ENCODE measurements at regions not wholly inside any gene's neighbourhood (a gene's known extent, or its start where the extent isn't known, plus 50 kb on each side); places are given as distances from the start of the nearest gene placed in this dataset.

DNA sequence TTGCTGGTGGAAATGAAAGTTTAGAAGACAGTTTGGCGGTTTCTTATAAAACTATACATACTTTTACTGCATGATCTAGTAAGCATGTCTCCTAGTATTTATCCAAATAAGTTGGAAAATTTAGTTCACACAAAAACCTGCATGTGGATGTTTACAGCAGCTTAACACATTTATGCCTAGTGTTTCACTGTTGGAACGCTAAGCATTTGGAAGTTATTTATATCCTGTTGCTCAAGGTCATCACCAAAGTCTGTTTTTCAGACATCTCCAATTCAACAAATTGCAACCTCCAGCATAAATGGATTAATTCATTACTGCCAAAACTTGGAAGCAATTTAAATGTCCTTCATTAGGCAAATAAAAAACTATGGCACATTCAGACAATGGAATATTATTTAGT, 461.8 kb downstream of the SUCLA2 start:
- H3K18ac ChIP-seq (ENCODE audit: low read depth, low read length): no peak overlapping the region
- H3K14ac ChIP-seq (replicated peaks; ENCODE audit: low read depth, low read length): no peak overlapping the region
- H2AFZ ChIP-seq (replicated peaks; ENCODE audit: low read length, poor library complexity): no peak overlapping the region
- H3K79me1 ChIP-seq (ENCODE audit: low read depth in 1 of 2, low read length in 2 of 2): no peaks in the 10 kb centered on the region
- 50% methylated on average over 1 of the region's 2 CpGs; no CpG with 5 or more reads in 1 of the 2 experiments for WGBS, 2 experiments (ENCODE audit: extremely low coverage in 2 of 2, insufficient read length in 1 of 2)
- ChIA-PET POLR2A (ENCODE audit: unreplicated experiment) (no interaction called here), CTCF (no interaction called here)
- H2BK20ac ChIP-seq (ENCODE audit: low read depth, low read length): no peak overlapping the region
- H3K9me1 ChIP-seq (ENCODE audit: insufficient read depth, low read length): no peaks in the 10 kb centered on the region
- no TSS peak for BruUV-seq (replicated peaks)
- H4K20me1 ChIP-seq (ENCODE audit: insufficient read depth, low read length): no peaks in the 10 kb centered on the region
- no peaks in the 10 kb centered on the region for H3K36me3 ChIP-seq (ENCODE audit: control insufficient read depth, insufficient read depth, low read length)
- TF ChIP-seq MAZ (IDR thresholded peaks at IDR 0.05; ENCODE audit: borderline replicate concordance, low read depth, low read length) (no peak), CHD1 (IDR thresholded peaks at IDR 0.05; ENCODE audit: low read depth, low read length) (no peak), BHLHE40 (IDR thresholded peaks at IDR 0.05; ENCODE audit: low read depth, low read length) (no peak), RAD21 (IDR thresholded peaks at IDR 0.05; ENCODE audit: low read length) (no peak), MAFK (IDR thresholded peaks at IDR 0.05; ENCODE audit: low read depth, low read length) (no peak), POLR2A (IDR thresholded peaks at IDR 0.05; ENCODE audit: low read depth, low read length) (no peak)
- TF ChIP-seq, protein P1, sequence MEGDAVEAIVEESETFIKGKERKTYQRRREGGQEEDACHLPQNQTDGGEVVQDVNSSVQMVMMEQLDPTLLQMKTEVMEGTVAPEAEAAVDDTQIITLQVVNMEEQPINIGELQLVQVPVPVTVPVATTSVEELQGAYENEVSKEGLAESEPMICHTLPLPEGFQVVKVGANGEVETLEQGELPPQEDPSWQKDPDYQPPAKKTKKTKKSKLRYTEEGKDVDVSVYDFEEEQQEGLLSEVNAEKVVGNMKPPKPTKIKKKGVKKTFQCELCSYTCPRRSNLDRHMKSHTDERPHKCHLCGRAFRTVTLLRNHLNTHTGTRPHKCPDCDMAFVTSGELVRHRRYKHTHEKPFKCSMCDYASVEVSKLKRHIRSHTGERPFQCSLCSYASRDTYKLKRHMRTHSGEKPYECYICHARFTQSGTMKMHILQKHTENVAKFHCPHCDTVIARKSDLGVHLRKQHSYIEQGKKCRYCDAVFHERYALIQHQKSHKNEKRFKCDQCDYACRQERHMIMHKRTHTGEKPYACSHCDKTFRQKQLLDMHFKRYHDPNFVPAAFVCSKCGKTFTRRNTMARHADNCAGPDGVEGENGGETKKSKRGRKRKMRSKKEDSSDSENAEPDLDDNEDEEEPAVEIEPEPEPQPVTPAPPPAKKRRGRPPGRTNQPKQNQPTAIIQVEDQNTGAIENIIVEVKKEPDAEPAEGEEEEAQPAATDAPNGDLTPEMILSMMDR (conservative IDR thresholded peaks at IDR 0.05; ENCODE audit: low read depth, low read length): no peak
- TF ChIP-seq, protein P2, sequence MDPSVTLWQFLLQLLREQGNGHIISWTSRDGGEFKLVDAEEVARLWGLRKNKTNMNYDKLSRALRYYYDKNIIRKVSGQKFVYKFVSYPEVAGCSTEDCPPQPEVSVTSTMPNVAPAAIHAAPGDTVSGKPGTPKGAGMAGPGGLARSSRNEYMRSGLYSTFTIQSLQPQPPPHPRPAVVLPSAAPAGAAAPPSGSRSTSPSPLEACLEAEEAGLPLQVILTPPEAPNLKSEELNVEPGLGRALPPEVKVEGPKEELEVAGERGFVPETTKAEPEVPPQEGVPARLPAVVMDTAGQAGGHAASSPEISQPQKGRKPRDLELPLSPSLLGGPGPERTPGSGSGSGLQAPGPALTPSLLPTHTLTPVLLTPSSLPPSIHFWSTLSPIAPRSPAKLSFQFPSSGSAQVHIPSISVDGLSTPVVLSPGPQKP (IDR thresholded peaks at IDR 0.05; ENCODE audit: borderline replicate concordance, low read depth, low read length): no peak
- no peaks in the 10 kb centered on the region for H3K9me3 ChIP-seq (ENCODE audit: control insufficient read depth, insufficient read depth, low read length)
- no peak overlapping the region for H4K91ac ChIP-seq (ENCODE audit: insufficient read depth, low read depth, low read length)
- no peak overlapping the region for H4K8ac ChIP-seq (ENCODE audit: low read depth in 2 of 2, low read length in 2 of 2)
- H2BK5ac ChIP-seq (ENCODE audit: low read depth, low read length, poor library complexity, severe bottlenecking): no peak overlapping the region
- no peak overlapping the region for H3K9ac ChIP-seq (ENCODE audit: low read depth, low read length)
- DNase-seq: no peak
- no peak overlapping the region for H3K23ac ChIP-seq (ENCODE audit: low read depth, low read length)
- ATAC-seq (ENCODE audit: low read depth): no peak
- dilution Hi-C loops (cut with HindIII; ENCODE audit: low sequenced_read_pairs, unreplicated experiment) (no loop called here), in situ Hi-C loops (cut with MboI; ENCODE audit: low sequenced_read_pairs) (no loop called here), intact Hi-C loops (cut with micrococcal nuclease) (no loop called here)
- H2BK120ac ChIP-seq (ENCODE audit: low read depth, low read length): no peak overlapping the region
- H3K4ac ChIP-seq (ENCODE audit: low read depth, low read length): no peak overlapping the region
- no peak overlapping the region for H3K56ac ChIP-seq (ENCODE audit: extremely low read depth, insufficient read depth, low read length)
- H4K5ac ChIP-seq (ENCODE audit: low read depth, low read length): no peak overlapping the region
- H3K27me3 ChIP-seq (ENCODE audit: control insufficient read depth, insufficient read depth, low read length): no peaks in the 10 kb centered on the region
- no peak overlapping the region for H3K4me3 ChIP-seq (ENCODE audit: insufficient read depth, low read depth, low read length)
- H2AK9ac ChIP-seq (replicated peaks; ENCODE audit: low read depth, low read length, poor library complexity): no peak overlapping the region
- H2AK5ac ChIP-seq (ENCODE audit: low read depth, low read length): no peak overlapping the region
- no peaks in the 10 kb centered on the region for H3K4me1 ChIP-seq (ENCODE audit: control insufficient read depth, insufficient read depth, low read length)
- no peak overlapping the region for H3K27ac ChIP-seq (ENCODE audit: insufficient read depth, low read length)
- H2BK15ac ChIP-seq (ENCODE audit: low read depth, low read length): no peak overlapping the region
- H3K4me2 ChIP-seq (ENCODE audit: low read depth, low read length): no peak overlapping the region
